ENCODE measurements at regions not wholly inside any gene's neighbourhood (a gene's known extent, or its start where the extent isn't known, plus 50 kb on each side); places are given as distances from the start of the nearest gene placed in this dataset.

- TF ChIP-seq ZFX (IDR thresholded peaks at IDR 0.05): no peak
- TF ChIP-seq CTCF (conservative IDR thresholded peaks at IDR 0.05): no peak
- no peak overlapping the region for H3K27ac ChIP-seq
Observed at GRCh38 chr4:112876316-112876715, 173.1 kb upstream of the ANK2 start.

DNA sequence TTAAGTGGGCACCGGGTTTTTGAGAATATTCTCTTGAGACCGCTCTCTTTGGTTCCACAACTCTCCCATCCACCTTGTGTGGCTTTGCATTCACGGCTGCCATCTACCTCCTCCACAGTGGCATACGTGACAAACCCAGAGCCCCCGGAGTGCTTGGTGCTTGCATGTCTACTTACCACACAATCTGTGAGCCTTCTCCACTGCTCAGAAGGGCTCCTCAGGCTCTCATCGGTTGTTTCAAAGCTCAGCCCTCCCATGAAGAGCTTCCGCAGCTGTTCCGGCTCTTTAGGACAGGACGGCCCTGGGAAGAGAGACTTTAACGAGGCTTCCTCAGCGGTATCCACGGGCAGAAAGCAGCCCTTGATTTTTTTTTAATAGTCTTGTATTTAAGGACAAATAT, 167.6 kb upstream of the ANK2 start:
- H3K27ac ChIP-seq: no peak overlapping the region
- no peak for TF ChIP-seq ZFX (IDR thresholded peaks at IDR 0.05)
- no peak for TF ChIP-seq CTCF (conservative IDR thresholded peaks at IDR 0.05)

GRCh38 chr4:112882286-112882685, 167.2 kb upstream of the ANK2 start:
- TF ChIP-seq ZFX (IDR thresholded peaks at IDR 0.05): no peak
- no peak for TF ChIP-seq CTCF (conservative IDR thresholded peaks at IDR 0.05)
- H3K27ac ChIP-seq: no peak overlapping the region

DNA sequence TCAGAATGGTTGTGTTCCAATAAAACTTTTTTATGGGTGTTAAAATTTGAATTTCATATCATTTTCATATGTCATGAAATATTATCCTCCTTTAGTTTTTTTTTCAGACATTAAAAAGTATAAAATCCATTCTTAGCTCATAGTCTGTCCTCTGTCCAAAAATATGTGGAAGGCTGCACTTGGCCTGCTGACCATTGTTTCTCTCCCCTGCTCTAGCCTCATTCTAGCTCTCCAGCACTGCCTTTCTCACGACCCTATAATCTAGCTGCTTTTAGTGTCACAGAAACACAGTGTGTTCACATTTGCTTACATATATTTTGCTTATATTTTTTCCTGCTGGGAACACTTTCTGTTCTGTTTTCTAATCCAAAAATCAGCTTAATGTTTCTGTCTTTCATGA, 165.0 kb upstream of the ANK2 start:
- TF ChIP-seq ZFX (IDR thresholded peaks at IDR 0.05) (no peak), CTCF (conservative IDR thresholded peaks at IDR 0.05) (no peak)
- no peak overlapping the region for H3K27ac ChIP-seq

- TF ChIP-seq ZFX (IDR thresholded peaks at IDR 0.05) (no peak), CTCF (conservative IDR thresholded peaks at IDR 0.05) (no peak)
- no peak overlapping the region for H3K27ac ChIP-seq
Observed at GRCh38 chr4:112885897-112886296, 163.6 kb upstream of the ANK2 start.

DNA sequence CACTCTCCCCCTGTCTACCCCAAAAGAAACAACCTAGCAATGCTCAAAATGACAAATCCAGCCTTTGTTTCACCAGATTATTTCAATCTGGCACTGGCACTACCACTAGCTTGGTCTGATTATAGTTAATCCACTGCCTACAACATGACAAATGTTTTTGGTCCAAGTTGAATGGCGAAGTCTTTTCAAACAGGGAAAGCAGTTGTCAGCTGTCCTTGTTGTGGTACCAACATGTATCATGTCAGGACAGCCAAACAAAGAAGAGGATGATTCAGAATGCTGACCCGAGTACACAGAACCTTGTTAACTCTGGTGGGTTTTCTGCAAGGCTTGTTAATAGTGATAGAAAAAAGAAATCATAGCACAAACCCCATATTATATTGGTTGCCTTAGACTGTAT, 160.8 kb upstream of the ANK2 start:
- no peak overlapping the region for H3K27ac ChIP-seq
- TF ChIP-seq CTCF (conservative IDR thresholded peaks at IDR 0.05) (no peak), ZFX (IDR thresholded peaks at IDR 0.05) (no peak)

DNA sequence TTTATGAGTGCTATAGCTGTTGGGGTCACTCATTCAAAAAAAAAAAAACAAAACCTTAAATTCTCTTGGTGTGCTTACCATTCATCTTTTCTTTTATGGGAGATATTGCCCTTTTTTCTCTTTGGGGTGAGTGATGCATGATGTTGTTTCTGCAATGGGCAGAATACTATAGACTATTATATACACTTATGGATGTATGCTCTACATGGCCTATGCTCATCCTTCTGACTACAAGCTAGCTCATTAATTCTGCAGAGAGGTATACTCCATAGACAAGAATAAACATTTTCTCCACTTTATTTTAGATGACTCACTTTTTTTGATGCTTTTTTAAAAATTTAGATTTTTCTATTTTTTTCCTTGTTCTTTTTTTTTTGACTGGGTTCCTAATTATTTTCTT, 160.3 kb upstream of the ANK2 start:
- no peak for TF ChIP-seq ZFX (IDR thresholded peaks at IDR 0.05)
- no peak for TF ChIP-seq CTCF (conservative IDR thresholded peaks at IDR 0.05)
- no peak overlapping the region for H3K27ac ChIP-seq
